Activated T-cell treated with anti-CD3 and anti-CD28 coated beads, Interleukin-2, amount 50 U/mL, for 4 hours (primary cell): ENCODE measurements at regions not wholly inside any gene's neighbourhood (a gene's known extent, or its start where the extent isn't known, plus 50 kb on each side); places are given as distances from the start of the nearest gene placed in this dataset.

Experiments
- ATAC-seq, 2 donors: fragments of 200-7000 bp; cut with Tn5 transposase; one replicate each; pipeline ENCODE4 v1.10.0; 2021
- DNase-seq: peaks from one replicate; pipeline ENCODE4 v3.0.0-alpha.2; 2020
- H3K27me3 Mint-ChIP-seq: one replicate; pipeline ENCODE4 v1.8.0; 2021; ENCODE audit warnings: low read depth, mixed read lengths
- H3K36me3 Mint-ChIP-seq: one replicate; pipeline ENCODE4 v1.8.0; 2022; ENCODE audit warnings: mixed read lengths; ENCODE audit not compliant: insufficient read depth
- H3K4me1 Mint-ChIP-seq: one replicate; pipeline ENCODE4 v1.8.0; 2021; ENCODE audit warnings: low read depth, mixed read lengths
- H3K4me3 Mint-ChIP-seq: one replicate; pipeline ENCODE4 v1.8.0; 2021; ENCODE audit warnings: mild to moderate bottlenecking, moderate library complexity, mixed read lengths
- H3K9me3 Mint-ChIP-seq: one replicate; pipeline ENCODE4 v1.8.0; 2021; ENCODE audit warnings: mixed read lengths

DNA sequence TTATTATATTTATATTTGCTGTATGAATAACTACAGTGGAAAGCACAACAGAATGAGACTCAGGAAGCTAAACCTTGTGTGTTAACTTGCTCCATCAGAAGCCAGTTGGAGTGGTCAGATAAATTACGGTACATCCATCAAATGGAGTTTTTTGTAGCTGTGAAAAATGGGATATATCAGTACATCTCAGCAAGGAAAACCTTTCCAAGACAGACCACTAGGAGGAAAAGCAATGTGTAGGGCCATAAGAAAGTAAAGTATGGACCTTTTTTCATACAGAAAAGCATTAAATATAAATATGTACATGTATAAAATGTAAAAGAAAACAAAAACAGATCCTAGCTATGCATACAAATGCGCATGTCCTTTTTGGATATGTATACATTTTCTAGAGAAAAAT lies 403.8 kb upstream of the CDH11 start:
- H3K4me3 Mint-ChIP-seq, result no peak overlapping the region
- peaks cover 4% of the 10 kb centered on the region for H3K9me3 Mint-ChIP-seq
- no peaks in the 10 kb centered on the region for H3K36me3 Mint-ChIP-seq
- no peaks in the 10 kb centered on the region for H3K4me1 Mint-ChIP-seq
- ATAC-seq (no peak), DNase-seq (no peak)
- H3K27me3 Mint-ChIP-seq, result no peaks in the 10 kb centered on the region

DNA sequence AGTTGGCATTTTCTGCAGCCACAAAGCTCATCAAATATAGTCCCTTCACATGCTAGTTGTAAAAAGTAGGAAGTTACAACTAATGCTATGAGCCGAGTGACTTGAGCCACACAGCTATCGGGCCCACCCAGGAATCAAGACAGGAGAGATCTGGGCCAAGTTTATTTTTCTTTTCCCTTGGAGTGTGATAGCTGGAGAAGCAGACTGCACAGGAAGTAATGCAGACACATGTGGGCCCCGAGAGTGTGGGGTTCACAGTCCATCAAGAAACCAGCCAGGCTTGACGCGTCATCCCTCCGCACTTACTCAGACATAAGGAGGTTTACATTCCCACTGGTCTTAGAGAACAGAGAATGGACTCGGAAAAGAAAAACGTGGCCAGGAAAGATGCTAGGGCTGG lies 403.1 kb upstream of the CDH11 start:
- Mint-ChIP-seq H3K27me3 (no peaks in the 10 kb centered on the region), H3K4me3 (no peak overlapping the region), H3K4me1 (no peaks in the 10 kb centered on the region), H3K36me3 (no peaks in the 10 kb centered on the region), H3K9me3 (peaks cover 4% of the 10 kb centered on the region)
- no peak for DNase-seq
- no peak for ATAC-seq

DNA sequence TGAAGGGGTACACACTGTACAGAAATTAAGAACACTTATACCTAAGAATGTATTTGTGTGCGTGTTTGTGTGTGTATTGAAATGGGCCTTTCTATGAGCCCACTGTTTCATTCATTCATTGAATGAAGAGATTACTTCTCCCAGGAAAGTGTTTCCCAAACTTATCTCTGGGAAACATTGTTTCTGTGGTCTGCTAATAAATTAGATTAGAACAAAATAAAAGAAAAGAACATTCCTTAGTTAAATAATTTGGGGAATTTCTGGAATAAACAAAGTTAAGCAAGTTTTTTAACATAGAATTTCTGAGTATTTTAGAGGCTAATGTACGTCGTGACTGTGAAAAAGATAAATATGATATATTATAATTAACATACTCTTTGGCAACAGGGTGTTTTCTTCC lies 402.4 kb upstream of the CDH11 start:
- H3K36me3 Mint-ChIP-seq, result no peaks in the 10 kb centered on the region
- no peak for ATAC-seq
- no peak overlapping the region for H3K4me3 Mint-ChIP-seq

DNA sequence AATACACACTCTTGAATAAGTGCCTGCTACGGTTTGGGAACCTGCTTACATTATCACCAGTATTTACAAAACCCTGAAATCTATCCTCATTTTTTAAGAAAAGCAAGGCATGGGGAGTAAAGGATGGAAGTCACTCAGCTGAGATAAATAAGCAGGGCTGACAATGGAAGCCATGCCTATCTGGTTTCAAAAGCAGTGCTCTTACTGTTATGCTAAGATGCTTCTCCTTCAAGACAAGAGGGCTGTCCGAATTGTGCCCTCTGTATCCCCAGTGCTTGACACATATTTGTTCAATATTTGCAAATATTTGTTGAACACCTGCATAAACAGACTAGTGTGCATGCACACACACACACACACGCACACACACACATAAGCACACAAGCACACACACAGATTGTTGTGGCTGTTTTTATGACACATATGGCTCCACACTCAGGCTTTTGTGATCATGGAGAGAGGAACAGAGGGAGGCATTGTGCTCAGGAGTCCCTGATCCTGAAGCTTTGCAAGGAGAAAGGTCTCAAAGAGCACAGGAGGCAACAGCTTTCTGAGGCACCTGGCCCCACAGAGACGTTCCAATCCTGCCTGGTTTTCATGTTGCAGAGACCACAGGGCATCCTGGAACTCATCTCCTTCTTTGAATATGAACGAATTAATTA lies 401.6 kb upstream of the CDH11 start:
- H3K27me3 Mint-ChIP-seq, result no peaks in the 10 kb centered on the region
- peaks cover 4% of the 10 kb centered on the region for H3K9me3 Mint-ChIP-seq
- no peak for DNase-seq
- no peaks in the 10 kb centered on the region for H3K36me3 Mint-ChIP-seq
- ATAC-seq, result no peak
- H3K4me1 Mint-ChIP-seq, result no peaks in the 10 kb centered on the region
- no peak overlapping the region for H3K4me3 Mint-ChIP-seq

More for the DNA sequence above, 402.4 kb upstream of the CDH11 start:
- Mint-ChIP-seq H3K4me1 (no peaks in the 10 kb centered on the region), H3K27me3 (no peaks in the 10 kb centered on the region), H3K9me3 (peaks cover 4% of the 10 kb centered on the region)
- no peak for DNase-seq

DNA sequence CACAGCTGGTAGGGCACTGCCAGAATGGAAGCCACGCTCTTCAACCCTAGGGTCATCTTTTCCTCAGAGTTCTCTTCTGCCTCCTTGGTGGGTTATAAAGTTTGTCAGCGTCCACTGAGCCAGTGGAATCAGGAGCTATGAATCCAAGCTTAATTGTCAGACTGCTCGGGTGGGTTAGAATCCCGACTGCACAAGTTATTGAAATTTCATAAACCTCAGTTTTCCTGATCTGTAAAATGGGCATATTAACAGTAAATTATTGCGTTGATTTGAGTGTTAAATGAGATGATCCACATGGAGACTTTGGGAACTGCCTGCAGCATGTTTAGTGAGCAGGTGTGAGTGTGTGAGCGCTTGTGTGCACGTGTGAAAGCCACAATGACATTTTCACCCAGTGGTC lies 400.5 kb upstream of the CDH11 start:
- ATAC-seq (no peak), DNase-seq (no peak)
- H3K27me3 Mint-ChIP-seq, result no peaks in the 10 kb centered on the region
- H3K9me3 Mint-ChIP-seq, result peaks cover 4% of the 10 kb centered on the region
- no peak overlapping the region for H3K4me3 Mint-ChIP-seq
- H3K36me3 Mint-ChIP-seq, result no peaks in the 10 kb centered on the region
- no peaks in the 10 kb centered on the region for H3K4me1 Mint-ChIP-seq

DNA sequence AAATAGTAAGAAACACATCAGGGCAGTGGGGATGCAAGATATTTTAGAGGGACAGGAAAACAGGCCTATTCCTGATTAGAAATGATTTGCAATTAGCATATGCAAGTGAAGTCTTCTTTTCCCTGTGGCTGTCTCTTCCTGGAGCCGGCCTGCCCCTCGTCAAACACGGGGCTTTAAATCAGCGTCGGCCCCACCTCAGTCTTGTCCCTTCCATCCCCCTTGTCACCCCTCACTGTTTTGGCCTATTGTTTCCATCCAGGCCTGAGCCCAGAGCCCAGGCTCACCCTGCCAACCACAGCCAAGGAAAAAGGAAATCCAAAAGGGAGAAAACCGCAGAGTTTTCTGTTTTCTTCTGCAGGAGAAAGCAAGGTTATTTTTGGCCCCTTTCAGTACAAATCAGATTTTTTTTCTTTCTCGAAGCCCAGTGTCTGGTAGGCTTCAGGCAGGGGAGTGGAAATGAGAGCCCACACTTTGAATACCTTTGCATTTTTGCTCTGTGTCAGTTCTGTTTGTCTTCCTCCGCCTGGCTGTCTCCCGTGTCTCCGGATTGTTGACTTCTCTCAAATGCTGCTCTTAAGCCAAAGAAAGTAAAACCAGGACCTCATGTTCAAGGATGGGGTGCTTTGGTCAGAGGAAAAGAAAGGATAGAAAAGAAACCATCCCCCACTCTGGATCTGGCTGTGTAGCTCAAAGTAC lies 399.9 kb upstream of the CDH11 start:
- Mint-ChIP-seq H3K36me3 (no peaks in the 10 kb centered on the region), H3K27me3 (no peaks in the 10 kb centered on the region), H3K4me1 (no peaks in the 10 kb centered on the region), H3K4me3 (no peak overlapping the region), H3K9me3 (peaks cover 1% of the 10 kb centered on the region)
- DNase-seq (no peak), ATAC-seq (no peak)

DNA sequence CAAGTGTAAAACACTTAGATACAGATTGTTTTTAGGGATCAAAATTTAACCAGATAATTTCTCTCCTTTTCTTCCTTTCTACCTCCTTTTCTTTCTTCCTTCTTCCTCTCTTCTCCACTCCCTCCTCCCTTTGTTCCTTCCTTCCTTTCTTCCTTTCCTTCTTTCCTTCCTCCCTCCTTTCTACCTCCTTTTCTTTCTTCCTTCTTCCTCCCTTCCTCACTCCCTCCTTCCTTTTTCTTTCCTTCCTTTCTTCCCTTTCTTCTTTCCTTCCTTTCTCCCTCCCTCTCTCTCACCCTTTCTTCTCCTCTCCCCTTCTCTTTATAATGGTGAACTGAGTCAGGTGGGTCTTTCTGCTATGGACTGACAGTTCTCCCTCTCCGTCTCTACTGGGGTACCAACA lies 397.5 kb upstream of the CDH11 start:
- Mint-ChIP-seq H3K36me3 (no peaks in the 10 kb centered on the region), H3K27me3 (no peaks in the 10 kb centered on the region), H3K4me1 (no peaks in the 10 kb centered on the region), H3K4me3 (no peak overlapping the region), H3K9me3 (peaks cover 9% of the 10 kb centered on the region)
- no peak for ATAC-seq
- DNase-seq, result no peak

DNA sequence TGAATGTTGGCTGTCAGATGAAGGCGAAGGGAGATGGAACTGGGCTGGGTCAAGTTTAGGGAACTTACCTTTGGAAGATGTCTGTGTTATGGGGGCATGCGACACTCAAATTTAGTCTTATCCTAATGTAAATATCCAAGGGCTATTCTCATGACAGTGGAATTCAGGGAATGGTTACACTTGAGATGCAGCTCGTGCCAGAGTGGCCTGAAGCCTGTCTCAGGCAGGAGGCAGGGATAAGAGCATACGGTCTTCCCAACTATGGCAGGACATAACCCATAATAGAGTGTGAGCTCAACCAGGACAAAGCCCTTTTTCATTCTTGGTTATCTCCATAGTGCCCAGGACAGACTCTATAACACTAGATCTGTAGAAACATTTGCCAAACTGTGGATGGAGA lies 393.3 kb upstream of the CDH11 start:
- no peaks in the 10 kb centered on the region for H3K27me3 Mint-ChIP-seq
- H3K4me3 Mint-ChIP-seq, result no peak overlapping the region
- H3K9me3 Mint-ChIP-seq, result peaks cover 9% of the 10 kb centered on the region

DNA sequence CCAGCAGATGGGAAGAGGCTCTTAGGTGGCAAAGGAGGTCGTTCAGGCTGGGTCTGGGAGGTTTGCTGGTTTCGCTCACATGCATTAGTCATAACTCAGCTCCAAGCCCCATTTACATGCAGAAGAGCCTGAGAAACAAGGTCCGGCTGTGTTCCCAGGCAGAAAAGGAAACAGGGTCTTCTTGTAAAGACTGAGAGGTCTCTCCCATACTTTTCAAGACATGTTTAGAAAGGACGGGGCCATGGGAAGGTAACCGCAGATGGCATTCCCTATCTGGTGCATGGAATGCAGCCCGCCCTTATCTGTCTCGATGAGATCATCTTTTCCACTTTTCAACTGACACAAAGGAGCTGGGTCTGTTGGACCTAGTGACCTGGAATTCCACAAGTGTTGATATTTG lies 389.0 kb upstream of the CDH11 start:
- Mint-ChIP-seq H3K9me3 (peaks cover 18% of the 10 kb centered on the region), H3K36me3 (no peaks in the 10 kb centered on the region), H3K4me1 (no peaks in the 10 kb centered on the region), H3K4me3 (no peak overlapping the region), H3K27me3 (no peaks in the 10 kb centered on the region)
- no peak for ATAC-seq
- DNase-seq, result no peak

More for the DNA sequence above, 393.3 kb upstream of the CDH11 start:
- H3K36me3 Mint-ChIP-seq, result no peaks in the 10 kb centered on the region
- DNase-seq (no peak), ATAC-seq (no peak)
- no peaks in the 10 kb centered on the region for H3K4me1 Mint-ChIP-seq

DNA sequence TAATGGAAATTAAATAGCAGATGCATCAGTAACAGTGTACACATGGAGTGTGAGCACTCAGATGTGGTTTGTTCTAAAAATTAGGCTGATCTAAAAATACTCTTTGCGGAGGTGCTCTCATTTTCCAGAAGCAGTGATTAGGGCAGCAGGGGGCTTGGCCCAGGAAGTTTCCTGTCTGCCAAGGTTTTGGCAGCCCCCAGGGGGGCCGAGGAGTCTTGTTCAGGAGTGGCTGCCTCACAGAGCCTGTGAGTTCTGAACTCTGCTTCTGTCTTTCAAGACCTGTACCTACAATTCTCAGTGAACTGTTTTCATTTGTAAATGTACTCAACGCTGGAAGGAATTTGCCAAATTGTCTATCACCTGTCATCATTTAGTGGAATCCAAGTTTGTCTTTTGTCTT lies 388.4 kb upstream of the CDH11 start:
- Mint-ChIP-seq H3K36me3 (no peaks in the 10 kb centered on the region), H3K9me3 (peaks cover 14% of the 10 kb centered on the region), H3K27me3 (no peaks in the 10 kb centered on the region), H3K4me1 (no peaks in the 10 kb centered on the region), H3K4me3 (no peak overlapping the region)
- DNase-seq, result no peak
- ATAC-seq, result no peak

DNA sequence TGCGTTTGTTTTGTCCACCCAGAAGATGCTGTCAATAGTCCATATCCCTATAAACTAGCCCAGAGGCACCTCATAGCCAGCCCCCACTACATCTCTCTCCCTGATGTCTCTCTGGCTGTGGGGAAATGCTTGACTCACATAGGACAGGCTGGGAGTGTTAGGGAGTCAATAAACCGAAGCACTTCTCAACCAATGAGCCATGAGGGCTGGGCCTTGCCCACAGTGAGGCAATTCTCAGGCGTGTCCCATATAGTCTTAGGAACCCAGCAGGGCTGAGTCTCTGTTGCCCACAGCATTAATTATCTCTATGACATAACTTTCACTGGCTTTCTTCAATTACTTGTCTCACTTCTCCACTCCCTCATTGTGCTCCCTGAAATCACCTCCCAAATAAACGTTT lies 387.3 kb upstream of the CDH11 start:
- H3K4me3 Mint-ChIP-seq, result no peak overlapping the region
- ATAC-seq (no peak), DNase-seq (no peak)
- no peaks in the 10 kb centered on the region for H3K36me3 Mint-ChIP-seq
- peaks cover 10% of the 10 kb centered on the region for H3K9me3 Mint-ChIP-seq
- no peaks in the 10 kb centered on the region for H3K27me3 Mint-ChIP-seq
- no peaks in the 10 kb centered on the region for H3K4me1 Mint-ChIP-seq

DNA sequence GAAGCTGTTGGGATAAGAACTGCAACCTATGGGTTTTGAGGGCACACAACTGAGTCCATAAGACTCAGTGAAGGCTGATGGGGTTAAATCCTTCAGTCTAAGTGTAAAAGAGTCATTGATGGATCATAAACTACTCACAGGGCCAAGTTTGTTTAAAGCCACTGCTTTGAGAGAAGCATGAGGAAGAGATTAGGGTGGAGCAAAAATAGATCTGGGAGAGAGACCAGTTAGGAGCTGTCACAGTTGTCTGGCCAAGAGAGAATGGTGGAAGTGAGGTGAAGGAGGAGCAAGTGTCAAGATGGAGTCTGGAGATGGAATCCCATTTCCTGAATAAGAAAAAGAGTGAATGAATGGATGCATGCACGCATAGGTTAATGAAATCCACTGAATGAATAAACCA lies 379.1 kb upstream of the CDH11 start:
- H3K4me1 Mint-ChIP-seq, result no peaks in the 10 kb centered on the region
- no peak overlapping the region for H3K4me3 Mint-ChIP-seq
- ATAC-seq, result no peak

DNA sequence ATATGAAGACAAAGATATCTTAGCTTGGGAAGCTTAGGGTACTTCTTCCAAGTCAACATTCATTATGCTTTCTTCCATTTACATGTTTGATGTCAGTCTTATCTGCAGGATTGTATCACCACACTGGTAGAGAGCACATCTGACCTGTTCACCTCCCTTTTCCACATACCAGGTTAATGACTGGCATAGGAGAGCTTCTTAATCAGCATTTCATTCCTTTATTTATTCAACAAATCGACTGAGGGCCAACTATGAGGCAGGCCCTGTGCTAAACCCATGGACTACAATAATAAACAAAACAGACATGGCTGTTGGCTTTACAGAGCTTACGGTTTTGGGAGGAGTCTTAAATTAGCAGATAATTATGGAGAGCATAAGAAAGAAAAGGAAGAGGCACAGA lies 378.1 kb upstream of the CDH11 start:
- no peaks in the 10 kb centered on the region for H3K36me3 Mint-ChIP-seq
- no peaks in the 10 kb centered on the region for H3K4me1 Mint-ChIP-seq
- DNase-seq (no peak), ATAC-seq (no peak)
- peaks cover 17% of the 10 kb centered on the region for H3K9me3 Mint-ChIP-seq
- no peaks in the 10 kb centered on the region for H3K27me3 Mint-ChIP-seq
- H3K4me3 Mint-ChIP-seq, result no peak overlapping the region

More for the DNA sequence above, 379.1 kb upstream of the CDH11 start:
- H3K9me3 Mint-ChIP-seq, result peaks cover 17% of the 10 kb centered on the region
- no peaks in the 10 kb centered on the region for H3K27me3 Mint-ChIP-seq
- DNase-seq, result no peak
- H3K36me3 Mint-ChIP-seq, result no peaks in the 10 kb centered on the region

DNA sequence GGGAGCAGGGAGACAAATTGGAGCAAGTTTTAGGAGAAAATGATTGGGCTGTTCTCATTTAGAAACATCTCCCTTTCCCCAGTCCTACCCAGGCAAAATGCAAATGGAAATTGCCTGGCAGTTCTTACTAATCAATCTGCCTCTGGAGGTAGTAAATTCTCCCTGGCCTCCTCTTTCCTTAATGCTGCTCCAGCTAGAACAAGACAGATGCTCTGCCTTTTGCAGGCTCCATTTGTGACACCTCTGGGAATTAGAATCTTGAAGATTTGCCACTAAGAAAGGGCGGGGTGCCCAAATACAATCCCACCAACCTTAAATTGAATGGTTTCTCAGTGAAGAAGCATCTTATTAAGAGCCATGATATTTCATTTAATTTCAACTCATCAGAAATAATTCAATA lies 377.7 kb upstream of the CDH11 start:
- Mint-ChIP-seq H3K4me1 (no peaks in the 10 kb centered on the region), H3K36me3 (no peaks in the 10 kb centered on the region), H3K9me3 (peaks cover 17% of the 10 kb centered on the region), H3K27me3 (no peaks in the 10 kb centered on the region), H3K4me3 (no peak overlapping the region)
- DNase-seq, result no peak
- ATAC-seq, result no peak

DNA sequence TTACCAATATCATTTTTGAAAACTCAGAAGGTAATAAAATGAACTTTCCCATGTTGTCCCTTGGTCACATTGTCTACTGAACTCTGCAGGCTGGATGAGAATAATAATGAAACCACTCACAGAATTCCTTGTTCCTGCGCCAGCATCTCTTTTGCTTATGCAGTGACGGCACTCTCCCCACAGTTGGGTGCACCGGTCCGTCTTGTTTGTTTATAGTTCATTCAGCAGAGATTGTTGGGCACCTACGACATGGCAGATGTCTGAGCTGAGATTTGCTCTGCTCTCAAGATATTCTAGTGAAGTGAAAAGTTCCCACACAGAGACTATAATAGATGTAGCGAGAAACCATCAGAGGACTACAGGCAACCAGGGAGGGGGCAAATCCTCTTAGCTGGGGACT lies 375.7 kb upstream of the CDH11 start:
- H3K4me3 Mint-ChIP-seq, result no peak overlapping the region
- no peaks in the 10 kb centered on the region for H3K36me3 Mint-ChIP-seq
- H3K27me3 Mint-ChIP-seq, result no peaks in the 10 kb centered on the region
- peaks cover 14% of the 10 kb centered on the region for H3K9me3 Mint-ChIP-seq
- DNase-seq, result no peak
- no peaks in the 10 kb centered on the region for H3K4me1 Mint-ChIP-seq
- ATAC-seq, result no peak
